Ectodermal cell (in vitro differentiated cells): ENCODE measurements at regions not wholly inside any gene's neighbourhood (a gene's known extent, or its start where the extent isn't known, plus 50 kb on each side); places are given as distances from the start of the nearest gene placed in this dataset.

Experiments used
- H3K27ac ChIP-seq: 2 replicates; pipeline ENCODE4 v1.7.0; 2013; ENCODE audit warnings: mild to moderate bottlenecking, low read depth, low read length; ENCODE audit not compliant: insufficient read depth, poor library complexity, severe bottlenecking
- H3K27me3 ChIP-seq: 2 replicates; pipeline ENCODE4 v1.7.0; 2013; ENCODE audit warnings: mild to moderate bottlenecking, low read length; ENCODE audit not compliant: insufficient read depth, control insufficient read depth, poor library complexity, severe bottlenecking
- H3K36me3 ChIP-seq: one replicate; pipeline ENCODE4 v1.7.0; 2013; ENCODE audit warnings: low read length; ENCODE audit not compliant: control insufficient read depth, insufficient read depth
- H3K4me1 ChIP-seq: one replicate; pipeline ENCODE4 v1.7.0; 2013; ENCODE audit warnings: low read length; ENCODE audit not compliant: control insufficient read depth, insufficient read depth
- H3K4me3 ChIP-seq: 2 replicates; pipeline ENCODE4 v1.7.0; 2013; ENCODE audit warnings: low read depth, low read length, control low read depth; ENCODE audit not compliant: insufficient read depth
- H3K9me3 ChIP-seq: 2 replicates; pipeline ENCODE4 v1.7.0; 2013; ENCODE audit warnings: mild to moderate bottlenecking, low read length, moderate library complexity; ENCODE audit not compliant: control insufficient read depth
- WGBS, 2 experiments: methylation state at CpG; one replicate each; pipeline ENCODE4 v1.1.7; 2013; ENCODE audit warnings: missing lambda C conversion rate in 2 of 2; 5-methylcytosine and 5-hydroxymethylcytosine counted together

GRCh38 chr2:146844226-146844990 lies 1000.4 kb upstream of the ACVR2A start:
- H3K36me3 ChIP-seq = no peaks in the 10 kb centered on the region
- no peaks in the 10 kb centered on the region for H3K4me1 ChIP-seq
- 94 to 97% methylated on average over 6 of the region's 6 CpGs for WGBS, 2 experiments
- H3K27me3 ChIP-seq = no peaks in the 10 kb centered on the region
- H3K4me3 ChIP-seq = no peak overlapping the region
- no peak overlapping the region for H3K27ac ChIP-seq
- no peaks in the 10 kb centered on the region for H3K9me3 ChIP-seq

- H3K27ac ChIP-seq = no peak overlapping the region
- no peaks in the 10 kb centered on the region for H3K9me3 ChIP-seq
- H3K27me3 ChIP-seq = no peaks in the 10 kb centered on the region
- H3K4me3 ChIP-seq = no peak overlapping the region
- H3K4me1 ChIP-seq = no peaks in the 10 kb centered on the region
- H3K36me3 ChIP-seq = no peaks in the 10 kb centered on the region
Measured at GRCh38 chr2:146837857-146838256, 1007.0 kb upstream of the ACVR2A start.

- H3K4me3 ChIP-seq = no peak overlapping the region
- no peak overlapping the region for H3K27ac ChIP-seq
- no peaks in the 10 kb centered on the region for H3K27me3 ChIP-seq
- H3K9me3 ChIP-seq = no peaks in the 10 kb centered on the region
- no peaks in the 10 kb centered on the region for H3K4me1 ChIP-seq
- no peaks in the 10 kb centered on the region for H3K36me3 ChIP-seq
Measured at GRCh38 chr2:146826388-146826787, 1018.4 kb upstream of the ACVR2A start.

- Histone ChIP-seq H3K9me3 (no peaks in the 10 kb centered on the region), H3K36me3 (no peaks in the 10 kb centered on the region), H3K27ac (no peak overlapping the region), H3K4me3 (no peak overlapping the region), H3K27me3 (no peaks in the 10 kb centered on the region), H3K4me1 (peaks cover 5% of the 10 kb centered on the region)
- 90 to 92% methylated on average over 2 of the region's 2 CpGs for WGBS, 2 experiments
Measured at GRCh38 chr2:146821836-146822316, 1023.0 kb upstream of the ACVR2A start.

- WGBS, 2 experiments = 87 to 100% methylated on average over 2 to 3 of the region's 3 CpGs
- no peaks in the 10 kb centered on the region for H3K9me3 ChIP-seq
- no peaks in the 10 kb centered on the region for H3K36me3 ChIP-seq
- no peak overlapping the region for H3K4me3 ChIP-seq
- peaks cover 5% of the 10 kb centered on the region for H3K4me1 ChIP-seq
- no peaks in the 10 kb centered on the region for H3K27me3 ChIP-seq
- no peak overlapping the region for H3K27ac ChIP-seq
Measured at GRCh38 chr2:146820672-146821071, 1024.2 kb upstream of the ACVR2A start.

- 94 to 100% methylated on average over 1 of the region's 1 CpG for WGBS, 2 experiments
Measured at GRCh38 chr2:146818122-146818521, 1026.7 kb upstream of the ACVR2A start.

GRCh38 chr2:146817613-146818012 lies 1027.2 kb upstream of the ACVR2A start:
- Histone ChIP-seq H3K4me3 (no peak overlapping the region), H3K27me3 (no peaks in the 10 kb centered on the region), H3K36me3 (no peaks in the 10 kb centered on the region), H3K27ac (no peak overlapping the region), H3K4me1 (peaks cover 5% of the 10 kb centered on the region), H3K9me3 (no peaks in the 10 kb centered on the region)
- WGBS, 2 experiments = 0% methylated on average over 1 of the region's 1 CpG; no CpG with 5 or more reads in 1 of the 2 experiments

More at GRCh38 chr2:146818122-146818521, 1026.7 kb upstream of the ACVR2A start:
- Histone ChIP-seq H3K4me3 (no peak overlapping the region), H3K4me1 (peaks cover 5% of the 10 kb centered on the region), H3K27me3 (no peaks in the 10 kb centered on the region), H3K36me3 (no peaks in the 10 kb centered on the region), H3K27ac (no peak overlapping the region), H3K9me3 (no peaks in the 10 kb centered on the region)

GRCh38 chr2:146814971-146815370 lies 1029.9 kb upstream of the ACVR2A start:
- H3K36me3 ChIP-seq = no peaks in the 10 kb centered on the region
- WGBS, 2 experiments = 100% methylated on average over 1 of the region's 1 CpG

GRCh38 chr2:146807568-146808168 lies 1037.2 kb upstream of the ACVR2A start:
- Histone ChIP-seq H3K36me3 (no peaks in the 10 kb centered on the region), H3K27ac (no peak overlapping the region), H3K4me3 (no peak overlapping the region), H3K27me3 (no peaks in the 10 kb centered on the region), H3K4me1 (no peaks in the 10 kb centered on the region), H3K9me3 (no peaks in the 10 kb centered on the region)
- 94 to 95% methylated on average over 17 of the region's 17 CpGs for WGBS, 2 experiments

More at GRCh38 chr2:146814971-146815370, 1029.9 kb upstream of the ACVR2A start:
- no peaks in the 10 kb centered on the region for H3K9me3 ChIP-seq
- no peak overlapping the region for H3K4me3 ChIP-seq
- no peaks in the 10 kb centered on the region for H3K27me3 ChIP-seq
- no peak overlapping the region for H3K27ac ChIP-seq
- peaks cover 5% of the 10 kb centered on the region for H3K4me1 ChIP-seq

GRCh38 chr2:146806364-146807005 lies 1038.3 kb upstream of the ACVR2A start:
- H3K9me3 ChIP-seq = no peaks in the 10 kb centered on the region
- no peaks in the 10 kb centered on the region for H3K27me3 ChIP-seq
- no peak overlapping the region for H3K4me3 ChIP-seq
- no peak overlapping the region for H3K27ac ChIP-seq
- H3K36me3 ChIP-seq = no peaks in the 10 kb centered on the region
- 86 to 96% methylated on average over 1 of the region's 2 CpGs for WGBS, 2 experiments
- no peaks in the 10 kb centered on the region for H3K4me1 ChIP-seq
